Activated CD8-positive, alpha-beta memory T cell treated with anti-CD3 and anti-CD28 coated beads, Interleukin-2, amount 50 U/mL, for 24 hours (primary cell): ENCODE measurements at regions not wholly inside any gene's neighbourhood (a gene's known extent, or its start where the extent isn't known, plus 50 kb on each side); places are given as distances from the start of the nearest gene placed in this dataset.

Experiments used
- DNase-seq: peaks from one replicate; pipeline ENCODE4 v3.0.0-alpha.2; 2020; ENCODE audit errors: extremely low read depth

GRCh38 chr3:194804796-194805195 is 119.1 kb downstream of the FAM43A start:
- no peak for DNase-seq

GRCh38 chr3:194805546-194805945 is 119.9 kb downstream of the FAM43A start:
- DNase-seq = no peak

- no peak for DNase-seq
Measured at GRCh38 chr3:194806991-194807630, 121.4 kb downstream of the FAM43A start.

- no peak for DNase-seq
Measured at GRCh38 chr3:194808640-194809097, 123.0 kb downstream of the FAM43A start.

- DNase-seq = no peak
Measured at GRCh38 chr3:194809382-194809781, 123.7 kb downstream of the FAM43A start.

- no peak for DNase-seq
Measured at GRCh38 chr3:194810076-194810475, 124.4 kb downstream of the FAM43A start.

GRCh38 chr3:194811118-194811517 is 125.4 kb downstream of the FAM43A start:
- no peak for DNase-seq

GRCh38 chr3:194812176-194812575 is 126.5 kb downstream of the FAM43A start:
- no peak for DNase-seq

GRCh38 chr3:194814878-194815357 is 129.2 kb downstream of the FAM43A start:
- no peak for DNase-seq

GRCh38 chr3:194816748-194817591 is 131.3 kb downstream of the FAM43A start:
- no peak for DNase-seq

GRCh38 chr3:194817592-194817930 is 131.9 kb downstream of the FAM43A start:
- no peak for DNase-seq

GRCh38 chr3:194817936-194818335 is 132.3 kb downstream of the FAM43A start:
- DNase-seq = no peak

- no peak for DNase-seq
Measured at GRCh38 chr3:194824100-194824499, 138.4 kb downstream of the FAM43A start.

- DNase-seq = no peak
Measured at GRCh38 chr3:194824701-194825111, 139.0 kb downstream of the FAM43A start.

GRCh38 chr3:194826594-194826993 is 140.9 kb downstream of the FAM43A start:
- DNase-seq = no peak

- DNase-seq = no peak
Measured at GRCh38 chr3:194827486-194827885, 141.8 kb downstream of the FAM43A start.

- DNase-seq = no peak
Measured at GRCh38 chr3:194828116-194828515, 142.4 kb downstream of the FAM43A start.

GRCh38 chr3:194828926-194829325 is 143.2 kb downstream of the FAM43A start:
- DNase-seq = no peak

- no peak for DNase-seq
Measured at GRCh38 chr3:194830401-194830800, 144.7 kb downstream of the FAM43A start.

- no peak for DNase-seq
Measured at GRCh38 chr3:194830978-194831377, 145.3 kb downstream of the FAM43A start.

- DNase-seq = no peak
Measured at GRCh38 chr3:194832346-194833104, 146.8 kb downstream of the FAM43A start.
